Nucleus accumbens (tissue), 56 donors: ENCODE measurements at regions not wholly inside any gene's neighbourhood (a gene's known extent, or its start where the extent isn't known, plus 50 kb on each side); places are given as distances from the start of the nearest gene placed in this dataset.

Experiments used
- DNase-seq, 56 donors: peaks; one replicate each; lab custom pipeline; 2025; lab: John Stamatoyannopoulos, UW

- peak in 1 of 56 donors; percentile 17 for DNase-seq
Measured at GRCh38 chr1:81700728-81701470, 99.8 kb upstream of the ADGRL2 start.

GRCh38 chr1:81699234-81699633 is 101.5 kb upstream of the ADGRL2 start:
- DNase-seq: no peak

- no peak for DNase-seq
Measured at GRCh38 chr1:81695741-81696140, 105.0 kb upstream of the ADGRL2 start.

- no peak for DNase-seq
Measured at GRCh38 chr1:81693316-81693715, 107.4 kb upstream of the ADGRL2 start.

GRCh38 chr1:81690676-81691453 is 109.9 kb upstream of the ADGRL2 start:
- no peak for DNase-seq

GRCh38 chr1:81689531-81689941 is 111.2 kb upstream of the ADGRL2 start:
- no peak for DNase-seq

GRCh38 chr1:81682490-81682889 is 118.2 kb upstream of the ADGRL2 start:
- no peak for DNase-seq

- DNase-seq: no peak
Measured at GRCh38 chr1:81681601-81682266, 119.0 kb upstream of the ADGRL2 start.

- no peak for DNase-seq
Measured at GRCh38 chr1:81681114-81681513, 119.6 kb upstream of the ADGRL2 start.

- DNase-seq: no peak
Measured at GRCh38 chr1:81679942-81680341, 120.8 kb upstream of the ADGRL2 start.

GRCh38 chr1:81678779-81679178 is 122.0 kb upstream of the ADGRL2 start:
- no peak for DNase-seq

GRCh38 chr1:81672766-81673165 is 128.0 kb upstream of the ADGRL2 start:
- DNase-seq: no peak

GRCh38 chr1:81671038-81671437 is 129.7 kb upstream of the ADGRL2 start:
- DNase-seq: no peak

- DNase-seq: peak in 21 of 56 donors; percentile 1 to 62 (median 14)
Measured at GRCh38 chr1:81670286-81670685, 130.4 kb upstream of the ADGRL2 start.

GRCh38 chr1:81666586-81666985 is 134.1 kb upstream of the ADGRL2 start:
- DNase-seq: no peak

- no peak for DNase-seq
Measured at GRCh38 chr1:81664341-81664740, 136.4 kb upstream of the ADGRL2 start.

- no peak for DNase-seq
Measured at GRCh38 chr1:81662913-81663526, 137.7 kb upstream of the ADGRL2 start.

GRCh38 chr1:81660286-81660685 is 140.4 kb upstream of the ADGRL2 start:
- DNase-seq: no peak

- DNase-seq: no peak
Measured at GRCh38 chr1:81654657-81655056, 146.1 kb upstream of the ADGRL2 start.

- DNase-seq: no peak
Measured at GRCh38 chr1:81654147-81654546, 146.6 kb upstream of the ADGRL2 start.

GRCh38 chr1:81650776-81651175 is 150.0 kb upstream of the ADGRL2 start:
- DNase-seq: no peak
